ENCODE measurements at regions not wholly inside any gene's neighbourhood (a gene's known extent, or its start where the extent isn't known, plus 50 kb on each side); places are given as distances from the start of the nearest gene placed in this dataset.

DNA sequence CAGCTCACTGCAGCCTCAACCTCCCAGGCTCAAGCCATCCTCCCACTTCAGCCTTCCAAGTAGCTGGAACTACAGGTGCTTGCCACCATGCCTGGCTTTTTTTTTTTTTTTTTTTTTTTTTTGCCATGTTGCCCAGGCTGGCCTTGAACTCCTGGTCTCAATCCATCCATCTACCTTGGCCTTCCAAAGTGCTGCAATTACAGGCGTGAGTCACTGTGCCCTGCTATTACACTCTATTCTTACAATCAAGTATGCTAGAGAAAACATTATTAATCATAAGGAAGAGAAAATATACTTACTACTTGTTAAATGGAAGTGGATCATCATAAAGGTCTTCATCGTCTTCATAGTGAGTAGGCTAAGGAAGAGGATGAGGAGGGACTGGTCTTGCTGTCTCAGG, 93.3 kb upstream of the DOCK9 start:
- TF ChIP-seq, protein P1, sequence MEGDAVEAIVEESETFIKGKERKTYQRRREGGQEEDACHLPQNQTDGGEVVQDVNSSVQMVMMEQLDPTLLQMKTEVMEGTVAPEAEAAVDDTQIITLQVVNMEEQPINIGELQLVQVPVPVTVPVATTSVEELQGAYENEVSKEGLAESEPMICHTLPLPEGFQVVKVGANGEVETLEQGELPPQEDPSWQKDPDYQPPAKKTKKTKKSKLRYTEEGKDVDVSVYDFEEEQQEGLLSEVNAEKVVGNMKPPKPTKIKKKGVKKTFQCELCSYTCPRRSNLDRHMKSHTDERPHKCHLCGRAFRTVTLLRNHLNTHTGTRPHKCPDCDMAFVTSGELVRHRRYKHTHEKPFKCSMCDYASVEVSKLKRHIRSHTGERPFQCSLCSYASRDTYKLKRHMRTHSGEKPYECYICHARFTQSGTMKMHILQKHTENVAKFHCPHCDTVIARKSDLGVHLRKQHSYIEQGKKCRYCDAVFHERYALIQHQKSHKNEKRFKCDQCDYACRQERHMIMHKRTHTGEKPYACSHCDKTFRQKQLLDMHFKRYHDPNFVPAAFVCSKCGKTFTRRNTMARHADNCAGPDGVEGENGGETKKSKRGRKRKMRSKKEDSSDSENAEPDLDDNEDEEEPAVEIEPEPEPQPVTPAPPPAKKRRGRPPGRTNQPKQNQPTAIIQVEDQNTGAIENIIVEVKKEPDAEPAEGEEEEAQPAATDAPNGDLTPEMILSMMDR (IDR thresholded peaks at IDR 0.05) = no peak
- TF ChIP-seq POLR2AphosphoS5 (IDR thresholded peaks at IDR 0.05) (no peak), EP300 (IDR thresholded peaks at IDR 0.05) (no peak)
